ENCODE measurements at regions not wholly inside any gene's neighbourhood (a gene's known extent, or its start where the extent isn't known, plus 50 kb on each side); places are given as distances from the start of the nearest gene placed in this dataset.

GRCh38 chr1:29972421-29973053, 736.2 kb downstream of the PTPRU start:
- TF ChIP-seq CTCF (IDR thresholded peaks at IDR 0.05 in 2 of 3, conservative IDR thresholded peaks at IDR 0.05 in 1 of 3; ENCODE audit: control insufficient read depth in 2 of 3, extremely low read depth in 1 of 3, insufficient read depth in 1 of 3, low read depth in 3 of 3, low read length in 3 of 3) (no peak), EZH2 (IDR thresholded peaks at IDR 0.05; ENCODE audit: borderline replicate concordance, control insufficient read depth, low read depth, low read length) (no peak), NRF1 (conservative IDR thresholded peaks at IDR 0.05; ENCODE audit: low read depth, low read length) (no peak), SRF (IDR thresholded peaks at IDR 0.05; ENCODE audit: low read depth in 2 of 2, low read length in 2 of 2) (no peak), BACH1 (IDR thresholded peaks at IDR 0.05; ENCODE audit: borderline replicate concordance) (no peak), ELK1 (IDR thresholded peaks at IDR 0.05; ENCODE audit: low read depth, low read length) (no peak), POLR2A (IDR thresholded peaks at IDR 0.05; ENCODE audit: low read depth, low read length) (no peak)
